Activated CD4-positive, alpha-beta T cell treated with anti-CD3 and anti-CD28 coated beads, Interleukin-2, amount 50 U/mL, for 16 hours (primary cell): ENCODE measurements at regions not wholly inside any gene's neighbourhood (a gene's known extent, or its start where the extent isn't known, plus 50 kb on each side); places are given as distances from the start of the nearest gene placed in this dataset.

Source experiments
- DNase-seq: peaks from one replicate; pipeline ENCODE4 v3.0.0-alpha.2; 2020

DNA sequence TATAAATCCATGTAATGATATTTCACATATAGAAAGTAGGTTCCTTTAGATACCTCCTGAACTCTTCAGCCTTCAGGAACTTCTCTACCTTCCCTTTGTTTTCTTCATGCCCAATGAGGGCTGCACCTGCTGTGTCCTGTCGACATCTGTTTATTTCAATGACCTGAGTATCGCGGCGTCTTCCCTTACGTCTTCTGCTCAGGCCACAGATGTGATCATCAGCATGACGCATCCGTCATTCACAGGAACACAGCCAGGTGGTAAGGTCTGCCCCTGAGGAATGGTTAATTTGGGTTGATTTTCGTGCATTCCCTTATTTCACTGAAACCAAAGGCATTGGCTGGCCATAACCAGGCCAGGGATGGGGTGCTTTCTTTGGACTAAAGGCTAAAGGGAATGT, 217.1 kb downstream of the MED10 start:
- no peak for DNase-seq

DNA sequence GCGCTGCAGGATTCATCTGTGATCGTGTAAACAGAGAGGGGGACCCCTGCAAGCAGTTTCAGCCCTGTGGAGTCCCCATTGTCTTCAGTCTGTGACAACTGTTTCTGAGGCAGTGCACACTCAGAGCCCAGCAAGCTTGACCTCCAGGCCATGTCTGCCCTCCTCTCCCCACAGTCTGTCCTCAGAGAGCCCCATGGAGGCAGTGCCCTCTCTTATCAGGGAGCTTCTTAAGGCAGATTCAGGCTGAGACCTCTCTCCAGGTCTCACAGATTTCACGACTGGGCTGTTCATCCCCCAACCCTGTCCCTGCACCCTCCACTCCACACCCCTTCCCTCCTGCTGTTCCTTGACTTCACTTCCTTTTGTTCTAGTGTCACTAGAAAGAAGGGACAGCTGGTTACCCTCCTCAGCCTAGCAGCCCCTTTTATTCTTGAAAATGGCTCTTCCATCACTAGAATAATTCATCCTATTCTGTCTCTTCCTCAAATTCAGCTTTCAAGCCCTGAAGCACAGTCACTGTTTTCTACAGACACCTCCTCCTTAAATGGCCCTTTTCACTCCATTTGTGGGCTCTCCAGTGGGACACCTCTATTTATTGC, 218.4 kb downstream of the MED10 start:
- no peak for DNase-seq

DNA sequence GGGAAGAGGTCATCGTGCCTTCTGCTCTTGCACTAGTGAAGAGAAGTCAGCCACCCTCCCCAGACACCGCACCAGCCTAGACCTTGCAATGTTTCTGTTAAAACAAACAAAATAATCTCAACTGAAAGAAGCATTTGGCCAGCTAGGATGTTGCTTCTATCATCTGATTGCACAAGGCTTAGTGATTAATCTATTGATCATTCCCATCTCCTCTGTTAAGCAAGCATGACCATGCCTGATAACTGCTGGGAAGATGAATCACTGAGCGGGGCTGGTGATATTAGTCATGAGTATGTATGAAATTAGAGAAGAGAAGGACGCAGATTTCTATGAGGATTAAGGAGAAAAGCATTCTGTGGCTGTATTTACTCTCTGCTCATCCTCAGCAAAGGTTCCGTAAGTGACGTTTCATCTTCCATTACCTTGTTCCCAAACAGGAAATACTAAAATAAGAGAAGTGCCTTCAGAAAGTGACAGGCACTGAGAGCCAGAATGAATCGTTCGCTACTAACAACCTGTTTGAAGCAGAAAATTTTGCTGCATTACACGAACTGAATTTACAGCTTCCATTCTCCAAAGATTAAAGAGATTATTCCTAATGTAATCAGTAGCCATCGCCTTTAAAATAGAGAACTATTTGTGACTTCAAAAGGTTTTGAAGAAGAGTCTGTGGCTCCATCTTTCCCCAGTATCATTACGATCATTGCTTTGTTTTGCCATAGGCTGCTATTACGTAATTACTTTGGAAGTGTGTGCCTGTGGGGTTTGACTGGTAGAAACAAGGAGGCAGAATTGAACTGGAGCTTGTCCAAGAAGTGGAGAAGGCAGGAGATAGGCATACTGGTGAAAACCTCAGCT, 219.1 kb downstream of the MED10 start:
- no peak for DNase-seq

DNA sequence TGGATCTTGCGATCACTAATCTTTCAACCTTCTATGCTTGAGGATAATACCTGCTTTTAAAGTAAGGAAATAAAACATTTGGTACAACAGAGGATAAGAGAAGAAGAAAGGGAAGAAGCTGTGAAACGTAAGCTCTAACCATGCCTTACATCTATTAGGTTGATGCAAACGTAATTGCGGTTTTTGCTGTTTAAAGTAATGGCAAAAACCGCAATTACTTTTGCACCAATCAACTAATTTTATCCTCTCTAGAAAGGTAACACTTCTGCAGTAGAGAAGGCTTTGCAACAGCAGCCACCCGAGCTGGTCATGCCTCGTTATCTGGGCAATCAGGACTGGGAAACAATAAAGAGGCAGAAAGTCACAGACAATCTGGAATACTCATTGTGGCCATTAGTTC, 224.1 kb downstream of the MED10 start:
- no peak for DNase-seq

DNA sequence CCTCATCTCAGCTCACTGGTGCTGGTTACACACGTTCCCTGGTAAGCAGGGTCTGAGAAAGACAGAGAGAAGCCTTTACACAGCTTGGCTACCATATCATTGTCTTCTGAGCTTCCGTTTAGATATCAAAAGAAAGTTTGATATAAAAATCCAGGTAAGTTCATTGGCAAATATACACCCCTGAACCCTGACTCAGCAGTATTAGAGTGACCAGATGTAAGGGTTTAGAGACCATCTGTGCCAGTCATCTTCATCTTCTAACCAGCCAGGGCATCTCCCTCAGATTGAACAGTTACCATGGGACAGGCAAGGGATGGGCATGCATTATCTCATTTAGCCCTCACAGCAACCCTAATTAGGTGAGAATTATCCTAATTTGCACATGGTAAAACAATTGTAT, 232.1 kb downstream of the MED10 start:
- DNase-seq, result no peak

DNA sequence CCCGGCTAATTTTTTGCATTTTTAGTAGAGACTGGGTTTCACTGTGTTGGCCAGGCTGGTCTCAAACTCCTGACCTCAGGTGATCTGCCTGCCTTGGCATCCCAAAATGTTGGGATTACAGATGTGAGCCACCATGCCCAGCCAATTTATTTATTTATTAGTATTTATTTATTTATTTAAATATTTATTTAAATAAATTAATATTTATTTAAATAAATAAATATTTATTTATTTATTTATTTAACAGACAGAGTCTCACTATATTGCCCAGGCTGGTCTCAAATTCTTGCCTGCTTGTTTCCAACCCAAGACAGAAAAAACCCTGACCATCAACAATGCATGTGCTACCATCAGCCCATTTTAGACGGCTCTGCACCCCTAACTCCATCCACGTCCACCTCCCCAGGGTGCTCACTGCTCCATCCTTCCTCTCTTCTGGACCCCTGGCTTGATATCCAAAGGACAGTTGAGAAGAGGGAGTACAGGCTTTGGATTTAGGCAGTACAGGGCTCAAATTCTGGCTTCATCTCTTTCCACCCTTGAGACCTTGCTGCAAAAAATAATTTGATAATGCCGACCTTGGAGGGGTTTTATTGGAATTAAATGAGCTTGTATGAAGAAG, 232.6 kb downstream of the MED10 start:
- DNase-seq, result no peak

DNA sequence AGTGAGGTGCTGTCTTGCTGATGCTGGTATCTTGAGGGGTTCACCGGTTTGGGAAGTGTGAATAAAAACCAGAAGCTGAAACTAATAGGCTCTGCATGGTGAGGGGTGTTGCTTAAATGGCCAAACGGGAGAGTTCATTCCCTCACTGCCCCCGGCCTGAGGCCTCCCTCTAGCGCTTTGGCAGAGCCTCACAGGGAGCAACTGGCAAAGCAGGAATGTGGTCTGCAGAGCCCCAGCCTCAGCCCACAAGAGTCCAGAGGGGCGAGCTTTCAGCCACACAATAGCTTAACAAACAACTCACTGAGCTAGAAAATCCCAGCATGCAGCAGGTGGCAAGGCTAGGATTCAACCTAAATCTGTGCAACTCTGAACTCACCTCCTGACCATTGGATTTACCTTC, 234.8 kb downstream of the MED10 start:
- DNase-seq, result no peak

DNA sequence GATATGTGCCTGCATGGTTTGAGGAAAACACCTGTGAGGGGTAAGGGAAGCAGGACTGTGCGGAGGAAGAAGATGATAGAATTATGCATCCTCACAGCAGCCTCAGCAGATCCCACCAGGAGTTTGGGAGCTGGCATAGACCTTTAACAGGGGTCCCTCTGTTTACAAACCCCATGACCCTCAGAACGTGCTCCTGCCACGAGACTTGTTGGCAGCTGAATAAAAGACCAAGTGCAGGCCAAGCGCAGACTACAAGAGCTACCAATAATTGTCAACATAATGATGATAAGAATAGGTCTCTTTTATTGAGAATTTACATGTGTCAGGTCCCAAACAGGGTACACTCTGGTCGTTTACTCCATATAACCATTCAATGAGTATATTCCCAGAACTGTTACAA, 236.0 kb downstream of the MED10 start:
- DNase-seq, result no peak

DNA sequence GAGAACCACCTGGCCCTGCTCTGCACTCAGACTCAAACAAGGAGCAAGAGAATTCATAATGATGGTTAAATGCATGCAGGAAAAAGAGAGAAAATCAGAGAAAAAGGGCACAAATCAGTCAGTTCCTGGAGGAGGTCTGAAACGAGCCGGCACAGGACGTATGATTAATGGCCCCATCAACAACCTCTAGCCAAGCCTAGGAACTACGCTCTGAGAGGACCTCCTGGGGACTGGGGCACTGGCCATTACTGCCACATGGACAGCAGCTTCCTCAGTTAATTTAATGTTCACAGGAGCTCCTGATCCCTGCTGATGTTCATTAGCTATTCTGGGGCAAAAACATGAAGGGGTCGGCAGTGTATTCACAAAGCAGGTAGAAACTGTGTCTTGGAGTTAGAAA, 238.1 kb downstream of the MED10 start:
- no peak for DNase-seq

DNA sequence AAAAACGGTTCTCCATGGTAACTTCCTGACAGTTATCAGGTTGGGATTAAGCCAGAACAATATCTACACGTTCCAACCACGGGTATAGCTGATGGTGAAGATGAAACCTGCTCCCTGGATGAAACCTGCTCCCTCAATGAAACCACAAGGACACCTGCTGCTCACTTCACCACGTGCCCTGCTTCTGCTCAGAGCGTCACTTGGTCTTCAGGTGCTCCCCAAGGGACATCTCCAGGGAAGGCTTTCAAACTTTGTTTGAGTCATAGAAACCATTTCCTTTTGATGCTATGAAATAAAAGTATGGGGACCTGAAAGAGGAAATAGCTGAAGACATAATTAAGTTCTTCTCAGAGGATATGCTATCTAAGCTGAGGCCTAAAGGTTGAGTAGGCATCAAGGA, 242.4 kb downstream of the MED10 start:
- no peak for DNase-seq

DNA sequence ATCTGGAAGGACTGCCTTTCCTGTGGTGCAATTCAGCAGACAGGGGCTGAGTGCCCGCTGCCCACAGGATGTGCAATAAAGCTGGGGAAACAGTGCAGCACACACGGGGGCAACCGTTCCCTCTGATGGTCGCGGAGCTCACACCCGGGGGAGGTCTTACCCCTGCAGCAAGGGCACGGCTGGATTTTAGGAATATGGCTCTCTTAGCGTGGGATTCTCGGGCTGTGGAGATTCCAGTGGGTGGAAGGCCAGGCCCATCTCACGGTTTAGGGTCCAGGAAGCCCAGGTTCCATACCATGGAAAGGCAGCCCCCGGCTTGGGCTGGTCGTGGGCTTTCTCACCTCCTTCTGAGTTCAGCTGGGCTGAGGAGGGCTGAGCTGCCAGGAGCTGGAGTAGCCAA, 244.1 kb downstream of the MED10 start:
- DNase-seq, result no peak

DNA sequence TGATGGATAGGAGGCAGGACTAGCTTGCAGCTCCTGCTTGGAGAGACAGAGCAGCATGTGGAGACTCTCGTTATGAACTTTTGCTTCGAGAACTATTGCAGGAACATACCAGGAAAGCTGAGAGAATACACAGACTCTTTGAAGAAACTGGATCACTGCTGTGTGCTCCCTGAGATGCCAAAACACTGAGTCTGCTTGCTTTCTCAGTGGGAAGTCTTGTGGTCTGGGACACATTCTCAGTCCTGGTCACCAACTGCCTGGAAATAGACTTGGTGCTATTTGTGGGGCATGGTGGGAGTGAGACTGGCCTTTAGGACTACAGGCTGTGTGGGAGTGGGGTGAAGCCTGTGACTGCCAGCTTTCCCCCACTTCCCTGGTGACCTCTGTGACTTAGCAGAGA, 252.6 kb downstream of the MED10 start:
- no peak for DNase-seq

DNA sequence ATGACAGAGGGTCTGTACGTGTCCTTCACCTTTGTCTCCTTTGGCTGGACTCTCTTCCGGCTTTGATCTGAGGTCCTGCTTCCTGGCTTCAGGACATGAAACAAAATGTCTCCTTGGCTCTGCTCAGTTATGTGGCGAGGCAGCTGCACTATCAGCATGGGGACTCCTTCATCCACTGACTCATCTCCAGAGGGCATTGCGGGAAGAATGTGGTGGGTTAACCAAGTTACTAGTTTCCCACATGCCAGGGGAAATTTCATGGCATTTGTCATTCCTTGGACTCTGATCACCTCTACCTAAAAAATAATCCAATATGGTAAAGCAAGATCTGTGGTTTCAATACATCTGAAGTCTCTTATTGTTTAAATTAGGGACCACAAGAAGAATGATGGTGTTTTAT, 259.7 kb downstream of the MED10 start:
- DNase-seq, result no peak

DNA sequence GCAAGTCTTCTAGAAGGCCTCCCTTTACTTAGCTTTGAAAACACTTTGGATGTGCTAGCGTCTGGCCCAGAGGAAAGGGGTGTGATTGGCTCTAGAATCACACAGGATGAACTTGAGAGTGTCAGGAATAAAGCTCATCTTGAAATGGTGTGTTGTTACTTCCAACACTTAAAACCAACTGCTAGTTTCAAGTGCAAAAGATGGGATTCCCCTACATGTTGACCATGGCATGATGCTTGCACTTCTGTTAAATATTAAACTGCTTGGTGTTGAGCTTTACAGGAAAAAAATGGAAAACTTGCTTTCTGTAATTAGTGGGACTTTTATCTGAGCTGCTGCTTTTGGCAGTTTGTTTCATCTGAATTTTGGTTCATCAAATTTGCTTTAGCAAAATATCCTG, 261.1 kb downstream of the MED10 start:
- no peak for DNase-seq

DNA sequence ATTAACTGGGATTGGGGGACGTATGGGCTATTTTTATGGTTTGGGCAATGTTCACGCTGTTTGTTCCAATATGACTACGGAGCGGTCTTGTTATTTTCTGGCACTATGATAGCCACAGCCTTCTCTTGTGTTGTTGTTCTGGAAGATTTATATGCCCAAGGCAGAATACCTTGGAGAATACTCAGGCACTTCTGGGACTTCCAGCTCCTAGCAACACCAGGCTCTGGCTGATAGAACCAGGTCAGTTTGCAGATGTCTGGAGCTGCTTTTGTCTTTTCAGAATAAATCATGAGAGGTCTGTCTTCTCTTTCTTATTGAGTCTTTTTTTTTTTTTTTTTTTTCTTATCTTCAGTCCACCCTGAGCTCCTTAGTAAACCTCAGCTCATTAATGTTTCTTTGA, 262.5 kb downstream of the MED10 start:
- DNase-seq, result no peak

DNA sequence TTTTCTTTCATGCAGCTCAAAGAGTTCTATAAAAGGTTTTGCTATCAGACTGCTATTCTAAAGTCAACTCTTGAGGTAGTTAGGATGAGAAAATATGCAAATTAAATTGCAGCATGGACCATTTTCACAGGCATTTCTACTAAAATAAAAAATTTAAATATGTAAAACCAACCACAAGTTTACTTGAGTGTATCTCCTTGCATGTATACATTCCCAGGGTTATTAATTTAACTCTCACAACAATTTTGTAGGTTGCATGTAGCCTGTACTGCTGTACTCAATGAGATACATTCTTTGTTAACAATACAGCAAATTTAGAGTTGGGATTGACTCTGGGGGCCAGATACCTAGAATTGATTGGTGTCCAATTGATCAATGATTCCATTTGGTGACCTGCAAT, 265.8 kb downstream of the MED10 start:
- no peak for DNase-seq

DNA sequence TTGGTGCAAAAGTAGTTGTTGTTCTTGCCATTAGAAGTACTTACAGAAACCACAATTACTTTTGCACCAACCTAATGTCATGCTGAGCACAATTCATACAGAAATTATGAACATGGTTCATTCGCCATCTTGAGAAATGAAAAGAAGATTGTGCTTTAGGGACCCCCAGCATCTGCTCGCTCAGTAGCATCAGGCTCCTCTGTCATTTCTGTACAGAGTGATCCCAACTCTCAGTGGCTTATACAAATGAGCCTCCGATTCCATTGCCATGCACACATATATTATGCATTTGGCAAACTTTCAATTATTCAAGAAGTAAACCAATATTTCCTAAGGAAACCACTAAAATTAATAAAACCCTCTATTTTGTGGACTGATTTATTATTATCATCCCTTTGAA, 266.2 kb downstream of the MED10 start:
- DNase-seq, result no peak

DNA sequence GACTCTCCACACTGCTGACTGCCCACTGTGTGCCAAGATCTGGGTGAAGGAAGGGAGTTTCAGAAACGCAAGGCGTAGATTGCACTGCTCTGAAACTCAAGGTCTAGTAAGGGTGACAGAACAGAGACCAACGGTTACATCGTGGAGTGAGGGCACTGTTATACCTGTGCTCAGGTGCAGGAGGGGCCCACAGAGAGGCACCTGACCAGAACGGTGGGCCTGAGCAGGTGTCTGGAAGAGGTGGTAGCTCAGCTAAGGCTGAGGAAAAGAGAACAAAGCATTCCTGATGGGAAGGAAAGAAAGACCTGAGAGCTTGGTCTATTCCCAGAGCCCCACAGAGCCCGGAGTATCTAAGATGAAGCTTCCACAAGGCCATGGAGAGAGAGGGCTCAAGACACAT, 267.2 kb downstream of the MED10 start:
- DNase-seq, result no peak

DNA sequence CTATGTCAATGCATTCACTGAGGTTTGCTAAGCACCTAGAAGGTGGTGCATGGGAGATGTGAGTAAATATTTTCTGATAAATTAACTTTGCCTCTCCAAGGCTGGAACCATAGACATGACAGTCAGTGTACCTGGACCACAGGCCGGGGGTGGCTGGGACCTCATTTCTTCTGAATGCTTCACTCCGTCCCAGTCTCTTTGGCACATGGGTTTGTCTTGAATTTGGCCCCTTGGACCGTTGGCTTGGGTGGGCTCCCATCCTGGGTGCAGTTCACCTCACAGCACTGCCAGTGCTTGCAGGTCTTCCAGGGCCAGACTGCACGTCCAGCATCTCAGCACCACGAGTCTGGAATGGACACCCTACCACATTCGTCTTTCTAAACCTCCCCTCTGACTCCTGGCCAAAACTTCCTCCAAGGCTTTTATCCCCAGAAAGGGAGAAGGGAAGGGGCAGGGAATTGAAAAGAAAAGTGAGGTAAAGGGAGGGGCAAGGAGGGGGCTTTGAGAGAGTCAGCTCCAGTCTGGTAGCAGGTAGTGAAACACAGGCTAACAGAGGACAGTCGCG, 267.8 kb downstream of the MED10 start:
- no peak for DNase-seq

DNA sequence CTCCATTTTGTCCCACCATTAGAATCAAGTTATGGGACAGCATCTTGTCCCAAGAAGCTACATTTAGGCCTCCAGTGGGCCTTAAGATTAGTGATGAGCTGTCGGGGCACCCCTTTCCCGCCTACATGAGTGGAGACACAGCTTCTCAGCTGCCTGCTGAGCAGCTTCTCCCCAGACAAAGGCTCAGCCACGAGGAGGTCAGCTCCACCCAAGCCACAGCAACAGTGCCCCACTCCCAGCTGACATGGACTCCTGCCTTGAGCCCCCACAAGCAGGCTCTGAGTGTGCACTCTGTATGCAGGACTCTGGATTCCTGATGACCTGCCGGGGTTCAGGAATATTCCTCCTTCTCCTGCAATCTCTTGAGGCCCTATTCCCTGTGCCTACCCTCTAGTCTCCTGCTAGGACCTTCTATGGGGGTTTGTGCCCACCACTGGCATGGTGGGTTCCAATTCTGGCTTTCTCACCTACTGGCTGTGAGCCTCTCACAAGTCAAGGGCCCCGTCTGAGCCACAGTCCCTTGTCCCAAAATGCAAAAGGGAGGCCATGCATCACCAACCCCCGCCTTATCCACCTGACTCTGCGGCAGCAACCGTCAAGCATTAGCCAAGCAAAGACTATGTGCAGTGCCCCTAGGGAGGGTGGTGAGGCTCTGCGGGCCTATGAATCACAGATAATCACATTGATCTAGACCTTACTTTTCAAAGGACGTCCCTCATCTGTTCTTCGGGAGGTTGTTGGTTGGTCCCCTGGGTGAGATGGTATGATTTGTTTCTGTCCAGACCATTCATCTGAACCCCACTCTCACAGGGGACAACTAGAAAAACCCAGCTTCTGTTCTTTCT, 269.1 kb downstream of the MED10 start:
- no peak for DNase-seq

DNA sequence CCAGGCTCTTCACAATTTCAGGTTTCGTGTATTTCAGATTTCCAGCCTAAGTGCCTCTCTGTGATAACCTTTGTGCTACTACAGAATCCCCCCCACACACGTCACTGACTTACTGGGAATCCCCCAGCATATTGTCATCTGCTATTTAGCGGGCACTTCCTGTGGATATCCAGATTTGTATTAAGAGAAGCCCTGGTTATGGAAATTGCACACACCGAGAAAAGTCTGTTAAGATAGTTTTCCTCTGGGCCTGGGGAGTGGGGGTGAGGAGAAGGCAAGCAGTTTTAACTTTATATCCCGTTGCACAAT, 269.9 kb downstream of the MED10 start:
- DNase-seq, result no peak

DNA sequence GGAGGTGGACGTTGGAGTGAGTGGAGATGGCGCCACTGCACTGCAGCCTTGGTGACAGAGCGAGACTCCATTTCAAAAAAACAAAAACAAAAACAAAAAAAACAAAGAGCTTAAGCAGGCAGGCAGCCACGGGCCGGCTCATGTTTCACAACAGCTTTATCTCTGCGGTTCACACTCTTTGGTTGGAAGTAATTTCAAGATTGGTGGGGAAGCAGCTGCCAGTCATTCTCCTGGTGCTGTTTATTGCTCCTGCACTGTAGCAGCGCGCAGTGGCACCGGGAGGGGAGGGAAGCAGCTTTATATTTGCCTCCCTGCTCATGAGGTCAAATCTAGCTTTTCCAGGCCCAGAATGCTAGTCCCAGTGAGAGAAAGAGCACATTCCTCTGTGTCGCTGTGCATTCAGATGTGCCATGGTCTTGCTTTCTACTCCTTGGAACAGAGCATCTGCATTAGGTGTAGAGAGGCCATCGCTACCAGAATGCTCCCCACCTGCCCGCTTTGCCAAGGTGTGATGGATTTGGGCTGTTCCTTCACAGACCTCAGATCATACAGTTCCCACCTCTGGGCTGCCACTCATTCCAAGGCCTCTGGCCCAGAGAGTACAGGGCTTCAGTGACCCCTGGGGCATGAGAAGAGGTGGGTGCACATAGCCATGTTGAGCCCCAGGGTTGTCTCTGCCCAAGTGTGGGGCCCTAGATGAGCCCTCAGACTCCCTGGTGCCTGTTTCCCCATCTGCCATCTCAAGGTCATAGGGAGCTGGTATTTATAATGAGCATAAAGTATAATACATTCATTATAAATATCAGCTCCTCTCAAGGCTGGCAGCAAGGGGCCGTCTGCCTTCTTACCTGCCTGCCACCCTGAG, 270.4 kb downstream of the MED10 start:
- DNase-seq, result no peak
